Smooth muscle cell (in vitro differentiated cells): ENCODE measurements at regions not wholly inside any gene's neighbourhood (a gene's known extent, or its start where the extent isn't known, plus 50 kb on each side); places are given as distances from the start of the nearest gene placed in this dataset.

Experiments
- DNase-seq: peaks from one replicate; lab custom pipeline; 2025; ENCODE audit not compliant: unreplicated experiment; lab: John Stamatoyannopoulos, UW
- H2AFZ ChIP-seq: fragments of 200-600 bp; sonication (generic); 2 replicates; pipeline ENCODE4 v1.6.0; 2016; ENCODE audit warnings: antibody characterized with exemption, low read depth, mild to moderate bottlenecking
- H3F3A ChIP-seq: fragments of 200-600 bp; sonication (generic); 2 replicates; pipeline ENCODE4 v1.6.0; 2017; ENCODE audit warnings: antibody characterized with exemption, low read depth
- H3K27ac ChIP-seq: fragments of 200-600 bp; sonication (generic); 2 replicates; pipeline ENCODE4 v1.5.1; 2016; ENCODE audit warnings: low read depth, mild to moderate bottlenecking
- H3K27me3 ChIP-seq: fragments of 200-600 bp; sonication (generic); 2 replicates; pipeline ENCODE4 v1.6.1; 2016; ENCODE audit warnings: low read depth, mild to moderate bottlenecking
- H3K36me3 ChIP-seq: fragments of 200-600 bp; sonication (generic); 2 replicates; pipeline ENCODE4 v1.5.1; 2016; ENCODE audit warnings: low read depth
- H3K4me1 ChIP-seq: fragments of 200-600 bp; sonication (generic); 2 replicates; pipeline ENCODE4 v1.5.1; 2016; ENCODE audit warnings: low read depth
- H3K4me2 ChIP-seq: fragments of 200-600 bp; sonication (generic); 2 replicates; pipeline ENCODE4 v1.6.0; 2016; ENCODE audit warnings: mild to moderate bottlenecking
- H3K4me3 ChIP-seq: fragments of 200-600 bp; sonication (generic); 2 replicates; pipeline ENCODE4 v1.5.1; 2016; ENCODE audit warnings: mild to moderate bottlenecking
- H3K79me2 ChIP-seq: fragments of 200-600 bp; sonication (generic); 2 replicates; pipeline ENCODE4 v1.6.0; 2016; ENCODE audit warnings: low read depth, mild to moderate bottlenecking
- H3K9ac ChIP-seq: fragments of 200-600 bp; sonication (generic); 2 replicates; pipeline ENCODE4 v1.6.0; 2016; ENCODE audit warnings: low read depth
- H3K9me3 ChIP-seq: fragments of 200-600 bp; sonication (generic); replicated peaks from 2 replicates; pipeline ENCODE4 v1.5.1; 2016; ENCODE audit warnings: low read depth
- H4K20me1 ChIP-seq: fragments of 200-600 bp; sonication (generic); 2 replicates; pipeline ENCODE4 v1.6.0; 2016; ENCODE audit warnings: low read depth
- CTCF ChIP-seq: fragments of 200-600 bp; sonication (generic); IDR thresholded peaks from 2 replicates; pipeline ENCODE4 v1.5.1; 2017; ENCODE audit warnings: borderline replicate concordance, mild to moderate bottlenecking, antibody characterized with exemption; ENCODE audit not compliant: insufficient read depth, poor library complexity, severe bottlenecking
- WGBS: methylation state at CpG from one replicate; pipeline ENCODE4 v1.1.7; 2016; ENCODE audit warnings: low lambda C conversion rate; 5-methylcytosine and 5-hydroxymethylcytosine counted together

GRCh38 chr20:24360531-24360930 is 108.9 kb upstream of the SYNDIG1 start:
- no peak overlapping the region for H2AFZ ChIP-seq
- H3K79me2 ChIP-seq: no peaks in the 10 kb centered on the region
- no peaks in the 10 kb centered on the region for H3K27me3 ChIP-seq
- H3K27ac ChIP-seq: no peak overlapping the region
- no peak for TF ChIP-seq CTCF
- H3K9ac ChIP-seq: no peak overlapping the region
- H3K4me3 ChIP-seq: no peak overlapping the region
- DNase-seq: no peak
- H4K20me1 ChIP-seq: no peaks in the 10 kb centered on the region
- no peaks in the 10 kb centered on the region for H3K36me3 ChIP-seq
- no peaks in the 10 kb centered on the region for H3K9me3 ChIP-seq
- 97% methylated on average over 3 of the region's 3 CpGs for WGBS
- no peaks in the 10 kb centered on the region for H3K4me1 ChIP-seq
- H3K4me2 ChIP-seq: no peak overlapping the region
- no peaks in the 10 kb centered on the region for H3F3A ChIP-seq

GRCh38 chr20:24359321-24360027 is 110.0 kb upstream of the SYNDIG1 start:
- H2AFZ ChIP-seq: peak overlapping the region; percentile 72
- no peaks in the 10 kb centered on the region for H3K27me3 ChIP-seq
- H4K20me1 ChIP-seq: no peaks in the 10 kb centered on the region
- H3K36me3 ChIP-seq: no peaks in the 10 kb centered on the region
- H3K4me1 ChIP-seq: no peaks in the 10 kb centered on the region
- no peaks in the 10 kb centered on the region for H3K9me3 ChIP-seq
- 79% methylated on average over 8 of the region's 8 CpGs for WGBS
- TF ChIP-seq CTCF: no peak
- no peaks in the 10 kb centered on the region for H3K79me2 ChIP-seq
- no peaks in the 10 kb centered on the region for H3F3A ChIP-seq
- H3K27ac ChIP-seq: no peak overlapping the region
- no peak for DNase-seq
- no peak overlapping the region for H3K4me2 ChIP-seq
- H3K9ac ChIP-seq: no peak overlapping the region
- no peak overlapping the region for H3K4me3 ChIP-seq

- no peaks in the 10 kb centered on the region for H3K9me3 ChIP-seq
- H3K4me1 ChIP-seq: no peaks in the 10 kb centered on the region
- no peaks in the 10 kb centered on the region for H4K20me1 ChIP-seq
- 85% methylated on average over 3 of the region's 3 CpGs for WGBS
- H3K9ac ChIP-seq: no peak overlapping the region
- H3F3A ChIP-seq: no peaks in the 10 kb centered on the region
- no peaks in the 10 kb centered on the region for H3K36me3 ChIP-seq
- H2AFZ ChIP-seq: no peak overlapping the region
- TF ChIP-seq CTCF: no peak
- no peaks in the 10 kb centered on the region for H3K27me3 ChIP-seq
- no peak overlapping the region for H3K27ac ChIP-seq
- H3K4me2 ChIP-seq: no peak overlapping the region
- no peak overlapping the region for H3K4me3 ChIP-seq
- H3K79me2 ChIP-seq: no peaks in the 10 kb centered on the region
- no peak for DNase-seq
Measured at GRCh38 chr20:24357931-24358330, 111.5 kb upstream of the SYNDIG1 start.

- H3F3A ChIP-seq: no peaks in the 10 kb centered on the region
- no peak overlapping the region for H3K4me3 ChIP-seq
- no peaks in the 10 kb centered on the region for H3K36me3 ChIP-seq
- H3K9ac ChIP-seq: no peak overlapping the region
- H3K79me2 ChIP-seq: no peaks in the 10 kb centered on the region
- H3K4me2 ChIP-seq: no peak overlapping the region
- DNase-seq: no peak
- no peak overlapping the region for H3K27ac ChIP-seq
- TF ChIP-seq CTCF: no peak
- H3K4me1 ChIP-seq: no peaks in the 10 kb centered on the region
- 89% methylated on average over 3 of the region's 3 CpGs for WGBS
- no peaks in the 10 kb centered on the region for H3K27me3 ChIP-seq
- no peaks in the 10 kb centered on the region for H3K9me3 ChIP-seq
- no peaks in the 10 kb centered on the region for H4K20me1 ChIP-seq
- H2AFZ ChIP-seq: no peak overlapping the region
Measured at GRCh38 chr20:24357177-24357576, 112.3 kb upstream of the SYNDIG1 start.
